Lower lobe of right lung (tissue), 2 donors: ENCODE measurements at regions not wholly inside any gene's neighbourhood (a gene's known extent, or its start where the extent isn't known, plus 50 kb on each side); places are given as distances from the start of the nearest gene placed in this dataset.

Experiments used
- ATAC-seq, 2 donors: fragments of 200-7000 bp; cut with Tn5 transposase; one replicate each; pipeline ENCODE4 v1.9.1; 2020 to 2022; ENCODE audit warnings: mild to moderate bottlenecking in 2 of 2, moderate library complexity in 2 of 2
- DNase-seq: peaks from one replicate; pipeline ENCODE4 v3.0.0-alpha.2; 2020
- H3K27ac ChIP-seq: fragments of 200-600 bp; one replicate; pipeline ENCODE4 v1.8.0; 2022
- H3K27me3 ChIP-seq: fragments of 200-600 bp; one replicate; pipeline ENCODE4 v1.8.0; 2022; ENCODE audit warnings: low read depth
- H3K36me3 ChIP-seq: fragments of 200-600 bp; one replicate; pipeline ENCODE4 v1.8.0; 2022; ENCODE audit warnings: mild to moderate bottlenecking
- H3K4me1 ChIP-seq: fragments of 200-600 bp; one replicate; pipeline ENCODE4 v1.8.0; 2022
- H3K4me3 ChIP-seq: fragments of 200-600 bp; one replicate; pipeline ENCODE4 v1.8.0; 2022; ENCODE audit warnings: mild to moderate bottlenecking
- H3K9me3 ChIP-seq: fragments of 200-600 bp; one replicate; pipeline ENCODE4 v1.8.0; 2022
- CTCF ChIP-seq: fragments of 200-600 bp; IDR thresholded peaks from one replicate; pipeline ENCODE4 v1.8.0; 2022; ENCODE audit warnings: antibody characterized with exemption, mild to moderate bottlenecking
- intact Hi-C: fragments of 100-400 bp; cut with DNase I; formaldehyde crosslinking; loops from one replicate; pipeline ENCODE4 v1.11.0; 2022
- donor health status: DM: no; HTN: yes; CAD: no; lungs with severe emphysema.

DNA sequence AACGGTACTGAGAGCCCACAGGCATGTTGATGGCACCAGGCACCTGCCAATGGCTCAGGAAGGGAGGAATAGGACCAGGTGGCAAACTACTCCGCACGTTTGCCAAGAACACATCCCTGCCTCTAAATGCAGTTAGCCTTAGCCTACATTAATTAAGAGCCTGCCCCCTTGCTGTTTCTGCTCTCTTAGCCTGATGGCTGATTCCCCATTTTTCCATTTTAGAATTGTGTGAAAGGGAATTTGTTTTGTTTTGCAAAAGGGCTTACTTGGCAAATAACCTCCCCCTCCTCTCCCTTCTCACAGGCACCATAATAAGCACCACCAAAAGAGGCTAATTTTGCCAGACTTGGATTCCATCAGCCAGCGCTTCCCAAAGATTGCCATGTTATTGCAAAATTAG, 1203.2 kb downstream of the SORCS3 start:
- DNase-seq (no peak), ATAC-seq (no peak)
- H3K36me3 ChIP-seq: no peaks in the 10 kb centered on the region
- no peaks in the 10 kb centered on the region for H3K4me1 ChIP-seq
- H3K27me3 ChIP-seq: no peaks in the 10 kb centered on the region
- no peak overlapping the region for H3K4me3 ChIP-seq
- H3K9me3 ChIP-seq: no peaks in the 10 kb centered on the region
- TF ChIP-seq CTCF: no peak
- no peak overlapping the region for H3K27ac ChIP-seq
- intact Hi-C loops: no loop called here

GRCh38 chr10:105843786-105844185, 1202.7 kb downstream of the SORCS3 start:
- TF ChIP-seq CTCF: no peak
- DNase-seq: no peak
- Histone ChIP-seq H3K27ac (no peak overlapping the region), H3K4me1 (no peaks in the 10 kb centered on the region), H3K27me3 (no peaks in the 10 kb centered on the region), H3K4me3 (no peak overlapping the region), H3K36me3 (no peaks in the 10 kb centered on the region), H3K9me3 (no peaks in the 10 kb centered on the region)
- ATAC-seq: no peak
- intact Hi-C loops: no loop called here

DNA sequence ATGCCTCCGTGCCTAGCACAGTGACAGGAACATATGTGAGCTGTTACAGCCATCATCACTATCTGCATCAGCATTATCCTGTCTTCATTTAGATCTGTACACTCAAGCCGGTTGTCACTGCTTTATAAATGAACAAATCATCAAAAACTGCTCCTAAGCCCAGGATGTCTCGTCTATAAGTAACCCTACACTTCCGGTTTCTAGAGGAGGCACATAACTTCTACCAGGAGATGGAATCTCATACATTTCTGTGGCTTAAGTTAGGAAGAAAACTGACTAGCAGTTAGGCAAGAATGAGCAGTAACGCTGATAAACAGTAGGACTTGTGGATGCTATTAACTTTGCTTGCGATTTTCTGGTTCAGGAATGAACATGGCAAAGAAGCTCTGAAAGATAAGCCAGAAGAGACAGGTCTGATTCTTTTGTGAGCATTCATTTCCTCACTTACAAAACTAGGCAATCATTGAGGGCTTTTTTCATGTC, 1199.2 kb downstream of the SORCS3 start:
- ATAC-seq (no peak), DNase-seq (no peak)
- Histone ChIP-seq H3K4me1 (peaks cover 6% of the 10 kb centered on the region), H3K9me3 (no peaks in the 10 kb centered on the region), H3K36me3 (no peaks in the 10 kb centered on the region), H3K27me3 (no peaks in the 10 kb centered on the region), H3K27ac (no peak overlapping the region), H3K4me3 (no peak overlapping the region)
- TF ChIP-seq CTCF: no peak
- intact Hi-C loops: no loop called here

DNA sequence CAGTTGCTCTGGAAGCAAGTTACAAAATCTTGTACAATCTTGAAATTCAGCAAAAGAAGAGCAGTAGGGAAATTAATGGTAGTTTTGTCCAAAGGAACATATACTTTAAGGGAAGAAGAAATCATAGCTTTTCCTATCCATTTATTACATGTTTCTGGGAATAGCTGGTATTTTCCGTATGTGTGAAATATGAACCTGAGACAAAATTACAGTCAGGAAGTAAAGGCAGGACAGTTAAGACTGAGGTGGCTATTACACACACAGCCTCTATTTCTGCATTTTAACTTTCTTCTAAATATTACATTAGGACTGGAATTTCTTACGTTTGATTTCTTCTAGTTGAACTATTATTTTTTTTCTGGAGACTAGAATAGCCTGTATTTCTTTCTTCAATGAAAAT, 1197.3 kb downstream of the SORCS3 start:
- no peaks in the 10 kb centered on the region for H3K27me3 ChIP-seq
- peaks cover 6% of the 10 kb centered on the region for H3K4me1 ChIP-seq
- no peaks in the 10 kb centered on the region for H3K36me3 ChIP-seq
- intact Hi-C loops: no loop called here
- peak overlapping the region; percentile 46 for H3K4me3 ChIP-seq
- DNase-seq (no peak), ATAC-seq (no peak)
- H3K9me3 ChIP-seq: no peaks in the 10 kb centered on the region
- no peak overlapping the region for H3K27ac ChIP-seq
- TF ChIP-seq CTCF: no peak

- TF ChIP-seq CTCF: no peak
- Histone ChIP-seq H3K4me3 (peak overlapping the region; percentile 46), H3K27me3 (no peaks in the 10 kb centered on the region), H3K4me1 (peaks cover 6% of the 10 kb centered on the region), H3K36me3 (no peaks in the 10 kb centered on the region), H3K9me3 (no peaks in the 10 kb centered on the region), H3K27ac (no peak overlapping the region)
- DNase-seq (no peak), ATAC-seq (peak; percentile 70 to 76)
- intact Hi-C loops: no loop called here
Observed at GRCh38 chr10:105837951-105838350, 1196.9 kb downstream of the SORCS3 start.
